Testis (tissue), 2 donors: ENCODE measurements at regions not wholly inside any gene's neighbourhood (a gene's known extent, or its start where the extent isn't known, plus 50 kb on each side); places are given as distances from the start of the nearest gene placed in this dataset.

ENCODE experiments used
- DNase-seq: peaks from one replicate; pipeline ENCODE4 v3.0.0-alpha.2; 2019
- H3K27ac ChIP-seq, 2 donors: fragments of 200-600 bp; sonication (generic); one replicate each; pipeline ENCODE4 v1.5.1; 2019
- H3K27me3 ChIP-seq: fragments of 200-600 bp; sonication (generic); one replicate; pipeline ENCODE4 v1.5.1; 2019
- H3K36me3 ChIP-seq: fragments of 200-600 bp; sonication (generic); one replicate; pipeline ENCODE4 v1.5.1; 2017; ENCODE audit warnings: low read depth; ENCODE audit errors: missing control alignments
- H3K4me1 ChIP-seq: fragments of 200-600 bp; sonication (generic); one replicate; pipeline ENCODE4 v1.5.1; 2019
- H3K4me3 ChIP-seq, 2 donors: fragments of 200-600 bp; sonication (generic); one replicate each; pipeline ENCODE4 v1.5.1; 2017 to 2019
- H3K9me3 ChIP-seq: fragments of 200-600 bp; sonication (generic); one replicate; pipeline ENCODE4 v1.5.1; 2017
- POLR2A ChIP-seq: fragments of 450-650 bp; IDR thresholded peaks from one replicate; pipeline ENCODE4 v1.6.1; 2017; ENCODE audit warnings: antibody characterized with exemption, mild to moderate bottlenecking, moderate library complexity
- WGBS, 2 donors: methylation state at CpG; one replicate each; pipeline ENCODE4 v1.1.5; 2018; 5-methylcytosine and 5-hydroxymethylcytosine counted together
- intact Hi-C: fragments of 100-400 bp; cut with DNase I; formaldehyde crosslinking; loops from one replicate; pipeline ENCODE4 v1.15.1; 2023; ENCODE audit warnings: low total_unique reads
- TF ChIP-seq, protein P1 (sequence below), 3 experiments: fragments of 450-650 bp in 2 of 3; fragments of 200-600 bp in 1 of 3; sonication (generic) in 1 of 3; IDR thresholded peaks; one replicate each; pipeline ENCODE4 v1.5.1; 2016 to 2019; ENCODE audit warnings: antibody characterized with exemption in 3 of 3, mild to moderate bottlenecking in 2 of 3, moderate library complexity in 1 of 3

DNA sequence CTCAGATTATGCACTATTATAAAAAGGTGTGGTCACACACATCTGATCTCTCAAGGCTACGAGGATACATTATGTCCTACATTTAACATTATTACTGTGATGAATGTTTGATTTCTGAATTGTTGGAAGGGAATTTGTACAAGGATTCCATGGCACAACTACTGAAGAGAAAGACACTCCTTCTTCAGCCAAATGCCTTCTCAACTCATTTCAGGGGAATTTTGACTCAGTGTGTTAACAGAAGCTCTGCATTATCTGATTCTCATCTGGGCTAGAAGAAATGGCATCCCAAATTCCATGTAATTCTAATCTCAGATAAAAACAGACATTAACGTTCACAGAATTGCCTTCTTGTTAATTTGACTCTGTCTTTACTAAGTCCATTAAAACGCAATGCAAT lies 477.7 kb downstream of the PDGFC start:
- DNase-seq: no peak
- WGBS, 2 donors: 63% methylated on average over 3 of the region's 3 CpGs
- Histone ChIP-seq H3K4me3 (no peak overlapping the region), H3K27ac (no peak overlapping the region), H3K27me3 (no peaks in the 10 kb centered on the region), H3K36me3 (no peaks in the 10 kb centered on the region), H3K9me3 (no peaks in the 10 kb centered on the region), H3K4me1 (no peaks in the 10 kb centered on the region)
- TF ChIP-seq, protein P1, sequence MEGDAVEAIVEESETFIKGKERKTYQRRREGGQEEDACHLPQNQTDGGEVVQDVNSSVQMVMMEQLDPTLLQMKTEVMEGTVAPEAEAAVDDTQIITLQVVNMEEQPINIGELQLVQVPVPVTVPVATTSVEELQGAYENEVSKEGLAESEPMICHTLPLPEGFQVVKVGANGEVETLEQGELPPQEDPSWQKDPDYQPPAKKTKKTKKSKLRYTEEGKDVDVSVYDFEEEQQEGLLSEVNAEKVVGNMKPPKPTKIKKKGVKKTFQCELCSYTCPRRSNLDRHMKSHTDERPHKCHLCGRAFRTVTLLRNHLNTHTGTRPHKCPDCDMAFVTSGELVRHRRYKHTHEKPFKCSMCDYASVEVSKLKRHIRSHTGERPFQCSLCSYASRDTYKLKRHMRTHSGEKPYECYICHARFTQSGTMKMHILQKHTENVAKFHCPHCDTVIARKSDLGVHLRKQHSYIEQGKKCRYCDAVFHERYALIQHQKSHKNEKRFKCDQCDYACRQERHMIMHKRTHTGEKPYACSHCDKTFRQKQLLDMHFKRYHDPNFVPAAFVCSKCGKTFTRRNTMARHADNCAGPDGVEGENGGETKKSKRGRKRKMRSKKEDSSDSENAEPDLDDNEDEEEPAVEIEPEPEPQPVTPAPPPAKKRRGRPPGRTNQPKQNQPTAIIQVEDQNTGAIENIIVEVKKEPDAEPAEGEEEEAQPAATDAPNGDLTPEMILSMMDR (IDR thresholded peaks at IDR 0.05): no peak
- no peak for TF ChIP-seq POLR2A
- intact Hi-C loops: no loop called here

DNA sequence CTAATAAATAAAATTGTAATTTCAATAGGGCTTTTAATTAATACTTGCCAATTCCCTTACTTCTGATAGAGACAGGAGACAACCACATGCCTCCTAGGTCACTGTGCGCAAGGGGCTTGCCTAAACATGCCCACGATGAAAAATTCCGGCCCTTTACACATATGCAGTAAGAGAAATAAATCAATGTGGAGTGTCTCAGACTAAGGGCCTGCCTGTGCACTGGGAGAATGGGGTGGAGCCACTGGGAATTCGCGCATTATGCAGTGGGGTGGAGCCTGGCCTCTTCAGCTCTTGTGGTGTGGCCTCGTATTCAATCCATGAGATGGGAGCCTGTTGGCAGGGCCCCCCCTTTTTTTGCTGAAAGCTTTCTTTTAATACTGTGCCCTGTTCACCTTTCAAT lies 484.5 kb downstream of the PDGFC start:
- no peak for DNase-seq
- intact Hi-C loops: no loop called here

DNA sequence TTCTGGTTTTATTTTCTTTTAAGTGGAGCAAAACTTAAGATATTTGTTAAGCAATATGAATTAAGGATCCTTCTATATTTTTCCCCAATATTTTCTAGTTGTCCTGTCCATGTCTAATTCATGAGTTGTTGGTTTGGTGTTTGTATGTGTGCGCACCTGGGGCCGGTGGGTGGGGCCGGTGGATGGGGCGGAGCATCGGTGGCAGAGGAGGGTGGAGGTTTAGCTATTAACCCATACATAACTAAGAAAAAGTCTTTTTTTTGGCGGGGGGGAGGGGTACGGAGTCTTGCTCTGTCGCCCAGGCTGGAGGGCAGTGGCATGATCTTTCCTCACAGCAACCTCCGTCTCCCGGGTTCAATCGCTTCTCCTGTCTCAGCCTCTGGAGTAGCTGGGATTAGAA lies 489.8 kb downstream of the PDGFC start:
- intact Hi-C loops: no loop called here

More for the DNA sequence above, 484.5 kb downstream of the PDGFC start:
- Histone ChIP-seq H3K4me3 (no peak overlapping the region), H3K27me3 (no peaks in the 10 kb centered on the region), H3K27ac (no peak overlapping the region), H3K36me3 (no peaks in the 10 kb centered on the region), H3K4me1 (no peaks in the 10 kb centered on the region), H3K9me3 (no peaks in the 10 kb centered on the region)
- 89% methylated on average over 6 of the region's 6 CpGs for WGBS, 2 donors
- TF ChIP-seq POLR2A: no peak
- TF ChIP-seq, protein P1 (IDR thresholded peaks at IDR 0.05): no peak

DNA sequence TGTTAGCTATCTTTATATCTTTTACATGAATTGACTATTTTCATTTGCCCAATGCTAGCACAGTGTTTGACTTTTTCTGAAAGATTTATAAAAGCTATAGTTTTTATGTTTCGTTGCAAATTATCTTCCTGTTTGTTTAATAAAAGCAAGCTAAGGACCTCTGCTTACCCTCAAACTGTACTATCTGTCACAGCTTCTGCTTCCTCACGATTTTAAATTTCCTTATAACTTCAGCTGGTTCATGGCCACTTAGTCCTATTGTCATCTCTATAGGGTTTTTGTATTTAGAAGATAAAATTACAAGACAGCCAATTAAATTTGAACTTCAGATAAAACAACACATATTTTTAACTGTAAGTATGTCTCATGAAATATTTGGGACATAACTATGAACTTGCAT lies 494.0 kb downstream of the PDGFC start:
- Histone ChIP-seq H3K9me3 (no peaks in the 10 kb centered on the region), H3K36me3 (no peaks in the 10 kb centered on the region), H3K27ac (no peak overlapping the region), H3K4me3 (no peak overlapping the region), H3K27me3 (no peaks in the 10 kb centered on the region), H3K4me1 (no peaks in the 10 kb centered on the region)
- no peak for TF ChIP-seq POLR2A
- TF ChIP-seq, protein P1 (IDR thresholded peaks at IDR 0.05): no peak
- no peak for DNase-seq
- intact Hi-C loops: no loop called here
- WGBS, 2 donors: 69 to 70% methylated on average over 2 of the region's 2 CpGs

More for the DNA sequence above, 489.8 kb downstream of the PDGFC start:
- Histone ChIP-seq H3K4me3 (no peak overlapping the region), H3K27me3 (no peaks in the 10 kb centered on the region), H3K9me3 (no peaks in the 10 kb centered on the region), H3K4me1 (no peaks in the 10 kb centered on the region), H3K36me3 (no peaks in the 10 kb centered on the region), H3K27ac (no peak overlapping the region)
- WGBS, 2 donors: 58 to 73% methylated on average over 11 of the region's 11 CpGs
- DNase-seq: no peak
- TF ChIP-seq, protein P1 (IDR thresholded peaks at IDR 0.05): no peak
- no peak for TF ChIP-seq POLR2A

DNA sequence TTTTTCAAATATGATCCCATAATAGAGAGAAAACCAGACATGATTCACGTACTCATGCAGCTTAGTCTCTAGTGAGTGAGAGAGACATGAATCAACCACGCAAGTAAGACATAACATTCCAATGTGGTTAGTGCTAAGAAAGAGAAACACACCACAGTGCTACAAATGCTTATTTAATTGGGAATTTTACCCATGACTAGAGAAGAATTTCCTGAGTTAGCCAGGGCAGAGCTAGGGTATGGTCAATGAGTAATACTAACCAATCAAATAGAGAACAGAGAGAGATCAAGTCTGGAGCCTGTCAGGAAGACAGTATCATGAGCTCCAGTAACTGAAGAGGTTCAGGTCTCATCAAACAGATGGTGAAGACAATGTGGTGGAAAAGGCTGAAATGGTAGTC lies 495.2 kb downstream of the PDGFC start:
- H3K36me3 ChIP-seq: no peaks in the 10 kb centered on the region
- 91 to 93% methylated on average over 2 of the region's 2 CpGs for WGBS, 2 donors

More for the DNA sequence above, 495.2 kb downstream of the PDGFC start:
- Histone ChIP-seq H3K27me3 (no peaks in the 10 kb centered on the region), H3K4me3 (no peak overlapping the region), H3K9me3 (no peaks in the 10 kb centered on the region), H3K4me1 (no peaks in the 10 kb centered on the region), H3K27ac (no peak overlapping the region)
- TF ChIP-seq POLR2A: no peak
- TF ChIP-seq, protein P1 (IDR thresholded peaks at IDR 0.05): no peak
- DNase-seq: no peak
- intact Hi-C loops: no loop called here
